ENCODE measurements at regions not wholly inside any gene's neighbourhood (a gene's known extent, or its start where the extent isn't known, plus 50 kb on each side); places are given as distances from the start of the nearest gene placed in this dataset.

DNA sequence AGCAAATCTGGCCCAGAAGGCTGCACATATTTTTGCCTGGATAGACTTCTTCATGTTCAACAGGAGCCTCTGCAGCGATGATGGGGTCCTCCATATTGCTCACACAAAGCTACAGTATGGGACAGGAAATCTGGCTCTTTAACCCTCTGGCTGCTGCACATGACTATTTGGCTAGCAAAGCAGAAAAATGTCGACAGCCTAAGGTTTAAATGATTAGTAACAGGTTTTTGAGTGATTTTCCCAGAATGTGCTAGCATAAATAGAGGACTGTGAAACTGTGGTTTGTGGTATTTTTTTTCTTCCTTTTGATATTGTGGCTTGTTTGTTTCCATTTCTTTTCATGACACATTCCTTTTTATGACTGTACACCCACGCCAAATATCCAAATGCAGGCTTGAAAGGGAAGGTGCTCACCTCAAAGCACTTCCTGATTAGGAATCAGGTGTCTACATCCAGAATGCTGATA, 120.2 kb upstream of the GK2 start:
- TF ChIP-seq CTCF (IDR thresholded peaks at IDR 0.05; ENCODE audit: low read depth, low read length): no peak
- DNase-seq (ENCODE audit: extremely low read depth, low read depth): no peak

DNA sequence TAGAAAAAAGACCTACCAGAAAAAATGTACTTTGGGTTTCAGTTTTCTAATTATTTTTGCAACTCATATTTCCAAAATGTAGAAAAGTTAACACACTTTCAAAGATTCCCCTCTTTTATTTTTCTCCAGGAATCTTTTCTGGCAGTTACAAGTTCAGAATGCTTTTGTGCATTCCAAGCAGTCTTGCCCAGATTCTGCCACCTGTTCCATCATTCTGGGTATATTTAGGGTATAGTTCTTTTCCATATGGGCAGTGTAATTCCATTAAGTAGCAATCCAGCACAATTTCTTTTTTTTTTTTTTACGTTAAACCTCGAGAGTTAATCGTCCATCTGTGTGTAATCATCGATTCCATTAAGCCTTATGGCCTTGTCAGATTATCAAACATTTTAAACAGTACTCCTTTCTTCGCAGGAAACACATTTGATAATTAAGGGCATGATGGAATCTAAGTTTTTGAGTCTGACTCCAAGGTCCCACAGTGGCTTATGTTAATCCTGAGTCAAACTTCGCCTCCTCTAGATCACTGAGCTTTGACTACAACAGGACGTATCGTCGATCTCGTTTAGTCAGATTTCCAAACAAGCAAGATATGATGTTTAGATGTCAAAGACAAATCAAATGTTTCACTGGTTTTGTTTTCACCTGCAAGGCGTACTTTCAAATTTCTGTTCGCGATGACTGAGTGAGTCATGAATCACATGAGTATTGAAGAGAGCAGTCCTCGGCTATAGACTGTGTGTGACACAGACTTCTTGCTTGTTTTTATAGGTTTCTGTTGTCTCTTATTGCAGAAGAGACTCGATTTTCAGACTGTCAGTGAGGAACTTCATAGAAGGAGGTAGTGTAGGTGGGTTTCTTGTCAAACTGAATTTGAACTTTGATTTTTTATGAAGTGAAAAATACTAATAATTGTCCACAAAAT, 118.9 kb upstream of the GK2 start:
- DNase-seq (ENCODE audit: extremely low read depth, low read depth): no peak
- no peak for TF ChIP-seq CTCF (IDR thresholded peaks at IDR 0.05; ENCODE audit: low read depth, low read length)

DNA sequence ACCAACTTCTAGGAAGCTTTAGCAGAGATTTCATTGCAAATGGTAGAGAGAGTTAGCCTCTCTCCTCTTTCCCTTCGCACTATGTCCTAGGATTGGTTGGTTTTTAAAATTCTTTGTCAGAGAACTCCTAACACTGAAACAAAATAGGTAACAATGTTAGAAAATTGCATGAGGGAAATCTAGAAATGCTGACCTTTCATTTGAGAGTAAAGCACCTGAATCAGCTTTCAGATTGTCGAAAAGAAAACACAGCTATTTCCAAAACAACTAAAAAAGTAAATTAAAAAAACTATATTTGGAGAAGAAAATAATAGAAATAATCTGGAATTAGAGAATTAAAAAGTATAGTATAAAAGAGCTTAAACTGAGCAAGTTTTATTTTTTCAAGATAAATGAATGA, 108.1 kb upstream of the GK2 start:
- no peak for DNase-seq (ENCODE audit: extremely low read depth, low read depth)
- TF ChIP-seq CTCF (IDR thresholded peaks at IDR 0.05; ENCODE audit: low read depth, low read length): no peak

- no peak for TF ChIP-seq CTCF (IDR thresholded peaks at IDR 0.05; ENCODE audit: low read depth, low read length)
- no peak for DNase-seq (ENCODE audit: extremely low read depth, low read depth)
Measured at GRCh38 chr4:79514621-79515329, 106.7 kb upstream of the GK2 start.

GRCh38 chr4:79513576-79513975, 105.5 kb upstream of the GK2 start:
- no peak for DNase-seq (ENCODE audit: extremely low read depth, low read depth)
- no peak for TF ChIP-seq CTCF (IDR thresholded peaks at IDR 0.05; ENCODE audit: low read depth, low read length)

GRCh38 chr4:79512363-79512762, 104.3 kb upstream of the GK2 start:
- no peak for DNase-seq (ENCODE audit: extremely low read depth, low read depth)
- no peak for TF ChIP-seq CTCF (IDR thresholded peaks at IDR 0.05; ENCODE audit: low read depth, low read length)

- DNase-seq (ENCODE audit: extremely low read depth, low read depth): no peak
- TF ChIP-seq CTCF (IDR thresholded peaks at IDR 0.05; ENCODE audit: low read depth, low read length): no peak
Measured at GRCh38 chr4:79502081-79502480, 94.1 kb upstream of the GK2 start.
